Activated CD4-positive, alpha-beta T cell treated with anti-CD3 and anti-CD28 coated beads, Interleukin-2, Interleukin-6, amounts not matched to agents 100 ng/mL and 50 ng/mL, durations not matched to agents 16 hours and 8 hours (primary cell): ENCODE measurements at regions not wholly inside any gene's neighbourhood (a gene's known extent, or its start where the extent isn't known, plus 50 kb on each side); places are given as distances from the start of the nearest gene placed in this dataset.
"Not testable (repeated sequence)": the region's sequence is repeated elsewhere in the genome, so short reads cannot be mapped to it uniquely, and the experiment has no call there.

Source experiments
- DNase-seq: peaks from one replicate; pipeline ENCODE4 v3.0.0-alpha.2; 2020

- no peak for DNase-seq
These were observed 336.4 kb downstream of the SI start for GRCh38 chr3:164741869-164742268.

GRCh38 chr3:164737174-164737573, 341.1 kb downstream of the SI start:
- DNase-seq, result no peak

- DNase-seq, result no peak
These were observed 346.1 kb downstream of the SI start for GRCh38 chr3:164732166-164732565.

GRCh38 chr3:164730815-164731360, 347.4 kb downstream of the SI start:
- DNase-seq, result no peak

GRCh38 chr3:164723396-164723795, 354.9 kb downstream of the SI start:
- DNase-seq, result no peak

GRCh38 chr3:164702808-164703207, 375.5 kb downstream of the SI start:
- not testable (repeated sequence) for DNase-seq

- no peak for DNase-seq
These were observed 390.4 kb downstream of the SI start for GRCh38 chr3:164687902-164688301.

GRCh38 chr3:164687211-164687610, 391.1 kb downstream of the SI start:
- DNase-seq, result no peak

GRCh38 chr3:164683489-164683888, 394.8 kb downstream of the SI start:
- DNase-seq, result no peak

GRCh38 chr3:164679245-164679644, 399.1 kb downstream of the SI start:
- no peak for DNase-seq

- DNase-seq, result no peak
These were observed 401.0 kb downstream of the SI start for GRCh38 chr3:164677317-164677716.

GRCh38 chr3:164673738-164674137, 404.6 kb downstream of the SI start:
- DNase-seq, result no peak

GRCh38 chr3:164658125-164658524, 420.2 kb downstream of the SI start:
- no peak for DNase-seq

- DNase-seq, result no peak
These were observed 420.7 kb downstream of the SI start for GRCh38 chr3:164657631-164658030.

GRCh38 chr3:164655462-164655861, 422.8 kb downstream of the SI start:
- no peak for DNase-seq

- DNase-seq, result no peak
These were observed 437.2 kb downstream of the SI start for GRCh38 chr3:164641071-164641470.

GRCh38 chr3:164640591-164640990, 437.7 kb downstream of the SI start:
- no peak for DNase-seq

- DNase-seq, result no peak
These were observed 457.3 kb downstream of the SI start for GRCh38 chr3:164620956-164621355.

- no peak for DNase-seq
These were observed 457.9 kb downstream of the SI start for GRCh38 chr3:164620423-164620822.

- DNase-seq, result no peak
These were observed 465.5 kb downstream of the SI start for GRCh38 chr3:164612751-164613150.

GRCh38 chr3:164608554-164609276, 469.6 kb downstream of the SI start:
- DNase-seq, result no peak

- DNase-seq, result no peak
These were observed 473.6 kb downstream of the SI start for GRCh38 chr3:164604687-164605086.

GRCh38 chr3:164577667-164578210, 500.6 kb downstream of the SI start:
- DNase-seq, result no peak

- no peak for DNase-seq
These were observed 505.9 kb downstream of the SI start for GRCh38 chr3:164572436-164572835.

- DNase-seq, result no peak
These were observed 527.4 kb downstream of the SI start for GRCh38 chr3:164550857-164551256.
